HL-60 (cell line): ENCODE measurements at regions not wholly inside any gene's neighbourhood (a gene's known extent, or its start where the extent isn't known, plus 50 kb on each side); places are given as distances from the start of the nearest gene placed in this dataset.

ENCODE experiments used
- DNase-seq, 2 experiments: peaks; one replicate each; pipeline ENCODE4 v3.0.0-alpha.2; 2010 to 2020; ENCODE audit warnings: low read depth in 1 of 2, low spot score in 1 of 2
- H3K27ac ChIP-seq: fragments of 250-450 bp; sonication (Bioruptor Pico); replicated peaks from 2 replicates; pipeline ENCODE4 v1.5.1; 2020; ENCODE audit warnings: mild to moderate bottlenecking, moderate library complexity
- H3K27me3 ChIP-seq: fragments of 250-450 bp; sonication (Bioruptor Pico); 2 replicates; pipeline ENCODE4 v1.5.1; 2021; ENCODE audit warnings: mild to moderate bottlenecking, moderate library complexity; ENCODE audit not compliant: insufficient read depth, poor library complexity, severe bottlenecking
- H3K4me3 ChIP-seq: replicated peaks from 2 replicates; pipeline ENCODE4 v1.5.1; 2011; ENCODE audit warnings: mild to moderate bottlenecking, control low read depth, low read length; ENCODE audit not compliant: insufficient read depth
- CTCF ChIP-seq: IDR thresholded peaks from one replicate; pipeline ENCODE4 v1.5.1; 2011; ENCODE audit warnings: low read length, control low read depth, inconsistent platforms; ENCODE audit not compliant: insufficient read depth
- GABPA ChIP-seq: IDR thresholded peaks from 2 replicates; pipeline ENCODE4 v1.6.1; 2012; ENCODE audit warnings: low read depth
- POLR2AphosphoS5 ChIP-seq: IDR thresholded peaks from 2 replicates; pipeline ENCODE4 v1.6.1; 2012; ENCODE audit warnings: low read depth
- REST ChIP-seq: IDR thresholded peaks from 2 replicates; pipeline ENCODE4 v1.6.1; 2012; ENCODE audit warnings: low read depth; ENCODE audit not compliant: insufficient replicate concordance
- SPI1 ChIP-seq: IDR thresholded peaks from 2 replicates; pipeline ENCODE4 v1.6.1; 2012; ENCODE audit warnings: low read depth, mild to moderate bottlenecking, borderline replicate concordance

- H3K4me3 ChIP-seq: no peak overlapping the region
- TF ChIP-seq REST (no peak), CTCF (no peak), POLR2AphosphoS5 (no peak), SPI1 (no peak), GABPA (no peak)
- no peak overlapping the region for H3K27ac ChIP-seq
- no peak for DNase-seq
- no peaks in the 10 kb centered on the region for H3K27me3 ChIP-seq
Observed at GRCh38 chr1:170219163-170219562, 73.4 kb downstream of the NTMT2 start.

GRCh38 chr1:170221031-170221430 lies 75.3 kb downstream of the NTMT2 start:
- Histone ChIP-seq H3K27me3 (no peaks in the 10 kb centered on the region), H3K4me3 (no peak overlapping the region), H3K27ac (no peak overlapping the region)
- no peak for DNase-seq
- TF ChIP-seq POLR2AphosphoS5 (no peak), REST (no peak), CTCF (no peak), SPI1 (no peak), GABPA (no peak)

GRCh38 chr1:170221495-170221894 lies 75.7 kb downstream of the NTMT2 start:
- TF ChIP-seq SPI1 (no peak), GABPA (no peak), POLR2AphosphoS5 (no peak), REST (no peak), CTCF (no peak)
- Histone ChIP-seq H3K4me3 (no peak overlapping the region), H3K27ac (no peak overlapping the region), H3K27me3 (no peaks in the 10 kb centered on the region)
- no peak for DNase-seq
